ENCODE measurements at regions not wholly inside any gene's neighbourhood (a gene's known extent, or its start where the extent isn't known, plus 50 kb on each side); places are given as distances from the start of the nearest gene placed in this dataset.

- DNase-seq = no peak
- no peak overlapping the region for H3K27ac ChIP-seq
- no peaks in the 10 kb centered on the region for H3K4me1 ChIP-seq
- 61% methylated on average over 3 of the region's 3 CpGs; no CpG with 5 or more reads in 1 of the 2 donors for WGBS, 2 donors (ENCODE audit: low coverage in 1 of 2)
- in situ Hi-C loops (cut with MboI; ENCODE audit: low pct_ligation_motif_present in 1 of 4, low pct_unique_long_range_greater_than_20kb in 1 of 4, low sequenced_read_pairs in 3 of 4) (no loop called here), intact Hi-C loops (cut with DNase I; ENCODE audit: low total_unique reads) (no loop called here)
- H3K4me3 ChIP-seq = no peak overlapping the region
- H3K27me3 ChIP-seq = no peaks in the 10 kb centered on the region
- no peaks in the 10 kb centered on the region for H3K9me3 ChIP-seq
- TF ChIP-seq EP300 (IDR thresholded peaks at IDR 0.05; ENCODE audit: low read depth) (no peak), CTCF (IDR thresholded peaks at IDR 0.05) (no peak), POLR2A (IDR thresholded peaks at IDR 0.05) (no peak), POLR2AphosphoS5 (IDR thresholded peaks at IDR 0.05) (no peak)
- H3K36me3 ChIP-seq = no peaks in the 10 kb centered on the region
Measured at GRCh38 chr11:122030286-122030685, 85.7 kb downstream of the BLID start.

GRCh38 chr11:122028545-122028944 is 87.5 kb downstream of the BLID start:
- in situ Hi-C loops (cut with MboI; ENCODE audit: low pct_ligation_motif_present in 1 of 4, low pct_unique_long_range_greater_than_20kb in 1 of 4, low sequenced_read_pairs in 3 of 4) (no loop called here), intact Hi-C loops (cut with DNase I; ENCODE audit: low total_unique reads) (no loop called here)
- 78 to 87% methylated on average over 3 to 4 of the region's 4 CpGs for WGBS, 2 donors (ENCODE audit: low coverage in 1 of 2)
- Histone ChIP-seq H3K4me3 (no peak overlapping the region), H3K36me3 (no peaks in the 10 kb centered on the region), H3K27ac (no peak overlapping the region), H3K27me3 (no peaks in the 10 kb centered on the region), H3K9me3 (no peaks in the 10 kb centered on the region), H3K4me1 (no peaks in the 10 kb centered on the region)
- DNase-seq = no peak
- no peak for TF ChIP-seq POLR2A (IDR thresholded peaks at IDR 0.05)

DNA sequence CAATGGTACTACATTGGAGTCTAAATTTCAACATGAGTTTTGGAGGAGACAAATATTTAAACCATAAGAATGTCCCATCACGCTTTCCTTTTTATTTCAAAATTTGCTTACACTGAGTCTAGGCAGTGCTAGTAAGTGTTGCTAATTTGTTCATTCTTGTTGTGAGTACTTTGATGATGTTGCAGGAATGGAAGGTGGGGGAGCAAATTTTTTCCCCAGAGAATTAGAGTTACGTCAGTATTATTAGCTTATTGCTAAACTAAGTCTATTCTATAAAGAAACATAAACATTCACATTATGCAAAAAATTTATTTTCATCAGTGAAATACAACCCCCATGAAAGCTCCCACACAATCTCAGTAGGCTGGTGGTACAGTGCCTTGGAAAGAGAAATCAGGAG is 88.0 kb downstream of the BLID start:
- WGBS, 2 donors (ENCODE audit: low coverage in 1 of 2) = 74 to 76% methylated on average over 2 of the region's 2 CpGs
- no peak for TF ChIP-seq EP300 (IDR thresholded peaks at IDR 0.05; ENCODE audit: low read depth)
- TF ChIP-seq POLR2A (IDR thresholded peaks at IDR 0.05) = no peak
- TF ChIP-seq POLR2AphosphoS5 (IDR thresholded peaks at IDR 0.05) = no peak
- TF ChIP-seq CTCF (IDR thresholded peaks at IDR 0.05) = no peak
- H3K27ac ChIP-seq = no peak overlapping the region
- H3K36me3 ChIP-seq = no peaks in the 10 kb centered on the region
- H3K9me3 ChIP-seq = no peaks in the 10 kb centered on the region
- in situ Hi-C loops (cut with MboI; ENCODE audit: low pct_ligation_motif_present in 1 of 4, low pct_unique_long_range_greater_than_20kb in 1 of 4, low sequenced_read_pairs in 3 of 4) (no loop called here), intact Hi-C loops (cut with DNase I; ENCODE audit: low total_unique reads) (no loop called here)
- DNase-seq = no peak
- no peaks in the 10 kb centered on the region for H3K4me1 ChIP-seq
- no peaks in the 10 kb centered on the region for H3K27me3 ChIP-seq
- H3K4me3 ChIP-seq = no peak overlapping the region

- 82 to 91% methylated on average over 10 to 12 of the region's 12 CpGs for WGBS, 2 donors (ENCODE audit: low coverage in 1 of 2)
- H3K4me3 ChIP-seq = no peak overlapping the region
- no peak overlapping the region for H3K27ac ChIP-seq
- in situ Hi-C loops (cut with MboI; ENCODE audit: low pct_ligation_motif_present in 1 of 4, low pct_unique_long_range_greater_than_20kb in 1 of 4, low sequenced_read_pairs in 3 of 4) = no loop called here
- intact Hi-C loops (cut with DNase I; ENCODE audit: low total_unique reads) = no loop called here
- DNase-seq = no peak
- H3K4me1 ChIP-seq = no peaks in the 10 kb centered on the region
- H3K27me3 ChIP-seq = no peaks in the 10 kb centered on the region
- H3K9me3 ChIP-seq = no peaks in the 10 kb centered on the region
- H3K36me3 ChIP-seq = no peaks in the 10 kb centered on the region
- TF ChIP-seq POLR2A (IDR thresholded peaks at IDR 0.05) = no peak
- no peak for TF ChIP-seq EP300 (IDR thresholded peaks at IDR 0.05; ENCODE audit: low read depth)
- no peak for TF ChIP-seq CTCF (IDR thresholded peaks at IDR 0.05)
- TF ChIP-seq POLR2AphosphoS5 (IDR thresholded peaks at IDR 0.05) = no peak
Measured at GRCh38 chr11:122025757-122026156, 90.3 kb downstream of the BLID start.

GRCh38 chr11:122024278-122024677 is 91.7 kb downstream of the BLID start:
- no peak for TF ChIP-seq POLR2AphosphoS5 (IDR thresholded peaks at IDR 0.05)
- TF ChIP-seq POLR2A (IDR thresholded peaks at IDR 0.05) = no peak
- TF ChIP-seq CTCF (IDR thresholded peaks at IDR 0.05) = no peak
- no peak for TF ChIP-seq EP300 (IDR thresholded peaks at IDR 0.05; ENCODE audit: low read depth)
- Histone ChIP-seq H3K27me3 (no peaks in the 10 kb centered on the region), H3K27ac (no peak overlapping the region), H3K36me3 (no peaks in the 10 kb centered on the region), H3K9me3 (no peaks in the 10 kb centered on the region), H3K4me1 (no peaks in the 10 kb centered on the region), H3K4me3 (no peak overlapping the region)
- intact Hi-C loops (cut with DNase I; ENCODE audit: low total_unique reads) (no loop called here), in situ Hi-C loops (cut with MboI; ENCODE audit: low pct_ligation_motif_present in 1 of 4, low pct_unique_long_range_greater_than_20kb in 1 of 4, low sequenced_read_pairs in 3 of 4) (no loop called here)
- WGBS, 2 donors (ENCODE audit: low coverage in 1 of 2) = 51% methylated on average over 3 of the region's 3 CpGs; no CpG with 5 or more reads in 1 of the 2 donors
- no peak for DNase-seq

Data from transverse colon (tissue), 4 donors.